Lung (tissue), 11 donors: ENCODE measurements at regions not wholly inside any gene's neighbourhood (a gene's known extent, or its start where the extent isn't known, plus 50 kb on each side); places are given as distances from the start of the nearest gene placed in this dataset.

Experiments used
- ATAC-seq: fragments of 200-7000 bp; cut with Tn5 transposase; one replicate; pipeline ENCODE4 v1.9.1; 2020; ENCODE audit warnings: moderate number of reproducible peaks; ENCODE audit not compliant: insufficient read depth, low FRiP score
- DNase-seq, 3 donors: peaks; one replicate each; pipeline ENCODE4 v3.0.0-alpha.2; 2013 to 2017
- H3K27ac ChIP-seq, 2 donors: one replicate each; pipeline ENCODE4 v1.5.1; 2013; ENCODE audit warnings: mild to moderate bottlenecking in 2 of 2, moderate library complexity in 2 of 2, control low read depth in 1 of 2, inconsistent platforms in 1 of 2, low read depth in 1 of 2, low read length in 1 of 2
- H3K27me3 ChIP-seq, 3 donors: one replicate each; pipeline ENCODE4 v1.5.1; 2013; ENCODE audit warnings: low read length in 2 of 3; ENCODE audit not compliant: control insufficient read depth in 3 of 3, insufficient read depth in 3 of 3
- H3K36me3 ChIP-seq, 4 donors: one replicate each; pipeline ENCODE4 v1.5.1; 2013; ENCODE audit warnings: low read length in 4 of 4, mild to moderate bottlenecking in 1 of 4, moderate library complexity in 1 of 4; ENCODE audit not compliant: control insufficient read depth in 4 of 4, insufficient read depth in 4 of 4
- H3K4me1 ChIP-seq, 5 donors: one replicate each; pipeline ENCODE4 v1.5.1; 2013; ENCODE audit warnings: low read length in 5 of 5, mild to moderate bottlenecking in 2 of 5, moderate library complexity in 1 of 5; ENCODE audit not compliant: control insufficient read depth in 5 of 5, insufficient read depth in 5 of 5
- H3K4me3 ChIP-seq: one replicate; pipeline ENCODE4 v1.5.1; 2013; ENCODE audit warnings: mild to moderate bottlenecking, control low read depth, moderate library complexity
- H3K9ac ChIP-seq, 2 donors: one replicate each; pipeline ENCODE4 v1.5.1; 2013; ENCODE audit warnings: low read length in 2 of 2, control low read depth in 1 of 2; ENCODE audit not compliant: insufficient read depth in 1 of 2
- H3K9me3 ChIP-seq, 4 donors: one replicate each; pipeline ENCODE4 v1.5.1; 2013; ENCODE audit warnings: low read length in 3 of 4, mild to moderate bottlenecking in 1 of 4, moderate library complexity in 1 of 4; ENCODE audit not compliant: control insufficient read depth in 4 of 4, insufficient read depth in 3 of 4
- WGBS, 2 donors: extraction: QIAGEN DNeasy Blood & Tissue Kit; methylation state at CpG; one replicate each; pipeline ENCODE4 v1.1.7; 2013; 5-methylcytosine and 5-hydroxymethylcytosine counted together
- TF ChIP-seq, protein P1 (sequence below): IDR thresholded peaks from 2 replicates; pipeline ENCODE4 v1.5.1; 2012; ENCODE audit warnings: mild to moderate bottlenecking; ENCODE audit errors: control extremely low read depth, extremely low read depth
- donor health status: control.
- donor health status: control.
- donor health status: Bipolar disorder and iron deficiency.
- donor health status: healthy.
- donor health status: DM: yes; HTN: yes; CAD: no.

- Histone ChIP-seq H3K27me3 (no peaks in the 10 kb centered on the region), H3K4me3 (no peak overlapping the region), H3K9me3 (no peaks in the 10 kb centered on the region), H3K4me1 (peaks cover 0 to 47% (median 14%) of the 10 kb centered on the region in 5 donors), H3K36me3 (no peaks in the 10 kb centered on the region), H3K9ac (no peak overlapping the region), H3K27ac (peak overlapping the region in 1 of 2 donors; percentile 24)
- TF ChIP-seq, protein P1, sequence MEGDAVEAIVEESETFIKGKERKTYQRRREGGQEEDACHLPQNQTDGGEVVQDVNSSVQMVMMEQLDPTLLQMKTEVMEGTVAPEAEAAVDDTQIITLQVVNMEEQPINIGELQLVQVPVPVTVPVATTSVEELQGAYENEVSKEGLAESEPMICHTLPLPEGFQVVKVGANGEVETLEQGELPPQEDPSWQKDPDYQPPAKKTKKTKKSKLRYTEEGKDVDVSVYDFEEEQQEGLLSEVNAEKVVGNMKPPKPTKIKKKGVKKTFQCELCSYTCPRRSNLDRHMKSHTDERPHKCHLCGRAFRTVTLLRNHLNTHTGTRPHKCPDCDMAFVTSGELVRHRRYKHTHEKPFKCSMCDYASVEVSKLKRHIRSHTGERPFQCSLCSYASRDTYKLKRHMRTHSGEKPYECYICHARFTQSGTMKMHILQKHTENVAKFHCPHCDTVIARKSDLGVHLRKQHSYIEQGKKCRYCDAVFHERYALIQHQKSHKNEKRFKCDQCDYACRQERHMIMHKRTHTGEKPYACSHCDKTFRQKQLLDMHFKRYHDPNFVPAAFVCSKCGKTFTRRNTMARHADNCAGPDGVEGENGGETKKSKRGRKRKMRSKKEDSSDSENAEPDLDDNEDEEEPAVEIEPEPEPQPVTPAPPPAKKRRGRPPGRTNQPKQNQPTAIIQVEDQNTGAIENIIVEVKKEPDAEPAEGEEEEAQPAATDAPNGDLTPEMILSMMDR: no peak
- 47 to 61% methylated on average over 5 of the region's 5 CpGs for WGBS, 2 donors
- DNase-seq (peak; percentile 72 to 89 (median 87)), ATAC-seq (no peak)
Observed at GRCh38 chr5:61599370-61600122, 267.5 kb downstream of the ZSWIM6 start.

DNA sequence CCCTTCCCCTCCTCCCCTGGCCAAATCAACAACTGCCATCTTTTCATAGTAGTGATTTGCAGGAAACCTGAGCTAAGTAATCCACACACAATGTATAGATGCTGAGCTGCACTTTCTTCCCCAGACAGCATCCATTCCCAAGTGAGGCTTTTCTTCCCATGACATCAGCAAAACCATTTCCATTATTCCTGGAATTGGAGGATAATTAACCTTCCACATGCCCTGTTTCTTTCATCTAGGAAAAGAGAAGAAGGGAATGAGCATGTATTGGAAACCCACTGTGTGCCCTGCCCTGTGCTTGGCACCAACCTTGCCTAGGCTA, 268.0 kb downstream of the ZSWIM6 start:
- H3K27me3 ChIP-seq: no peaks in the 10 kb centered on the region
- no peaks in the 10 kb centered on the region for H3K36me3 ChIP-seq

DNA sequence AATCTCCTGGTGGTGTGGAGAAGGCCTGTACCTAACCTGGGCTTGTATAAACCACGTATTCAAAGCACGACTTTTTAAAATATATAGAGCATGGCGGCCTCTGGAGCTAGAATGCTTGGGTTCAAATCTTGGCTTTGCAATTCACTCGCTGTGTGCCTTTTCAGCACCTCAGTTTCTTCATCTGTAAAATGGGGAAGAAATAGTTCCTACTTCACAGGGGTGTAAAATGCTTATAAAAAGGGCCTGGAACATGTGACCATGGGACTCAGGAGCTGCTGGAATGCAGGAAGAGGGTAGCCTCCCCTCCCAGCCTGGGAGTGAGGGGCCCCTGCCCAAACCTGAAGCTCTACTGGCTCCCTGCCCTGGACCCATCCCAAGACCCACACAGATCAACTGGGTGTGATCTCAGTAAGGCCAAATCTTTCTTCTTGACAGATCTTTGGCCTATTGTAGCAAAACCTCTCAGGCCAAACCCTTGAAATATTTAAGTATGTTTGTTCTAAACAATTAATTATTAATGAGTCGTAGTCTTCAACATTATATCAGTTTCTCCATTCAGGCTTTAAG, 269.0 kb downstream of the ZSWIM6 start:
- no peaks in the 10 kb centered on the region for H3K9me3 ChIP-seq
- no peak overlapping the region for H3K27ac ChIP-seq
- no peak overlapping the region for H3K4me3 ChIP-seq
- H3K27me3 ChIP-seq: no peaks in the 10 kb centered on the region
- ATAC-seq (no peak), DNase-seq (peak; percentile 57 to 78 (median 64))
- no peak overlapping the region for H3K9ac ChIP-seq
- TF ChIP-seq, protein P1: no peak
- peaks cover 0 to 47% (median 14%) of the 10 kb centered on the region in 5 donors for H3K4me1 ChIP-seq
- H3K36me3 ChIP-seq: no peaks in the 10 kb centered on the region
- 87 to 91% methylated on average over 5 of the region's 5 CpGs for WGBS, 2 donors

More for the DNA sequence above, 268.0 kb downstream of the ZSWIM6 start:
- Histone ChIP-seq H3K9me3 (no peaks in the 10 kb centered on the region), H3K27ac (no peak overlapping the region), H3K4me3 (no peak overlapping the region), H3K4me1 (peaks cover 0 to 47% (median 14%) of the 10 kb centered on the region in 5 donors), H3K9ac (no peak overlapping the region)
- TF ChIP-seq, protein P1: no peak
- DNase-seq (no peak), ATAC-seq (no peak)
